GM12864 (cell line): ENCODE measurements at regions not wholly inside any gene's neighbourhood (a gene's known extent, or its start where the extent isn't known, plus 50 kb on each side); places are given as distances from the start of the nearest gene placed in this dataset.

ENCODE experiments used
- DNase-seq: peaks from one replicate; pipeline ENCODE4 v3.0.0-alpha.2; 2011; ENCODE audit warnings: low read depth
- H3K4me3 ChIP-seq: 2 replicates; pipeline ENCODE4 v1.5.1; 2011; ENCODE audit warnings: mild to moderate bottlenecking, low read depth, low read length, control low read depth
- TF ChIP-seq, protein P1 (sequence below): IDR thresholded peaks from 2 replicates; pipeline ENCODE4 v1.5.1; 2011; ENCODE audit warnings: low read depth, mild to moderate bottlenecking, moderate library complexity, low read length, control low read depth, inconsistent platforms; ENCODE audit errors: missing control alignments

GRCh38 chr4:131013226-131013625, 1917.3 kb downstream of the C4orf33 start:
- no peak for DNase-seq
- no peak overlapping the region for H3K4me3 ChIP-seq
- TF ChIP-seq, protein P1, sequence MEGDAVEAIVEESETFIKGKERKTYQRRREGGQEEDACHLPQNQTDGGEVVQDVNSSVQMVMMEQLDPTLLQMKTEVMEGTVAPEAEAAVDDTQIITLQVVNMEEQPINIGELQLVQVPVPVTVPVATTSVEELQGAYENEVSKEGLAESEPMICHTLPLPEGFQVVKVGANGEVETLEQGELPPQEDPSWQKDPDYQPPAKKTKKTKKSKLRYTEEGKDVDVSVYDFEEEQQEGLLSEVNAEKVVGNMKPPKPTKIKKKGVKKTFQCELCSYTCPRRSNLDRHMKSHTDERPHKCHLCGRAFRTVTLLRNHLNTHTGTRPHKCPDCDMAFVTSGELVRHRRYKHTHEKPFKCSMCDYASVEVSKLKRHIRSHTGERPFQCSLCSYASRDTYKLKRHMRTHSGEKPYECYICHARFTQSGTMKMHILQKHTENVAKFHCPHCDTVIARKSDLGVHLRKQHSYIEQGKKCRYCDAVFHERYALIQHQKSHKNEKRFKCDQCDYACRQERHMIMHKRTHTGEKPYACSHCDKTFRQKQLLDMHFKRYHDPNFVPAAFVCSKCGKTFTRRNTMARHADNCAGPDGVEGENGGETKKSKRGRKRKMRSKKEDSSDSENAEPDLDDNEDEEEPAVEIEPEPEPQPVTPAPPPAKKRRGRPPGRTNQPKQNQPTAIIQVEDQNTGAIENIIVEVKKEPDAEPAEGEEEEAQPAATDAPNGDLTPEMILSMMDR: no peak

- DNase-seq: no peak
- TF ChIP-seq, protein P1: no peak
- no peak overlapping the region for H3K4me3 ChIP-seq
Measured at GRCh38 chr4:131026771-131027170, 1930.8 kb downstream of the C4orf33 start.

DNA sequence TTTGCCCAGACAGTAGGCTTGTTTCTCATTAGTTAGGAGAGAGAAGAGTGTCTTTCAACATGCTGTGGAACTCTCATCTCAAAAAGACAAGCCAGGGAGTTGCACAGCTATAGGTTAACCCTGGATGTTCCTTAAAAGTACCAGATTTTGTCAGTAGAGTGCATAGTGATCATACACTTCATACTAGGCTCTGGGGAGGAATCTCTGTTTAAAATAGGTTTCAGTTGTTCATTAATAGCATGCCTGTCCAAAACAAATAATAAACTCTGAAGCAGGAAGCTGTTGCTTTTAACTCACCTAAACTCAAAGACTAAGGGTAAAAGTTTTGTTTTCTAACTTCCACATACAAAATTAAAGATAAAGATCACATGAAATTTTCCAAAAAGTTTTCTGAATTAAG, 1948.4 kb downstream of the C4orf33 start:
- DNase-seq: no peak
- no peak overlapping the region for H3K4me3 ChIP-seq
- TF ChIP-seq, protein P1: no peak

GRCh38 chr4:131046821-131047220, 1950.9 kb downstream of the C4orf33 start:
- DNase-seq: no peak
- H3K4me3 ChIP-seq: no peak overlapping the region
- TF ChIP-seq, protein P1: no peak

DNA sequence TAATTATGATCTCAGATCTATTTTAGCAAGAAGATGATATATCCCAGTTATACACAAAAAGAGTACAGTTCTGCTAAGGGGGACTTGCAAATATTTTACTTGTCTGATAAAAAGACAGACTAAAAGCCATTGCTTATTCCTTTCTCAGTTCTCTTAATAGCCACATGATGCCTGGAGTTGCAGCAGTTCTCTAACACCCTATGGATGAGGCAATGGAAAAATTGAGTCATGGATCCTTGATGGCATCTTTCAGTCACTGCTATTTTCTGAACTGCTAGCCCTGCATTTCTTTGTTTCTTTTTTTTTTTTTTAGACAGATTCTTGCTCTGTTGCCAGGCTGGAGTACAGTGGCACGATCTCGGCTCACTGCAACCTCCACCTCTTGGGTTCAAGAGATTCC, 1956.7 kb downstream of the C4orf33 start:
- TF ChIP-seq, protein P1: no peak
- no peak overlapping the region for H3K4me3 ChIP-seq
- no peak for DNase-seq

DNA sequence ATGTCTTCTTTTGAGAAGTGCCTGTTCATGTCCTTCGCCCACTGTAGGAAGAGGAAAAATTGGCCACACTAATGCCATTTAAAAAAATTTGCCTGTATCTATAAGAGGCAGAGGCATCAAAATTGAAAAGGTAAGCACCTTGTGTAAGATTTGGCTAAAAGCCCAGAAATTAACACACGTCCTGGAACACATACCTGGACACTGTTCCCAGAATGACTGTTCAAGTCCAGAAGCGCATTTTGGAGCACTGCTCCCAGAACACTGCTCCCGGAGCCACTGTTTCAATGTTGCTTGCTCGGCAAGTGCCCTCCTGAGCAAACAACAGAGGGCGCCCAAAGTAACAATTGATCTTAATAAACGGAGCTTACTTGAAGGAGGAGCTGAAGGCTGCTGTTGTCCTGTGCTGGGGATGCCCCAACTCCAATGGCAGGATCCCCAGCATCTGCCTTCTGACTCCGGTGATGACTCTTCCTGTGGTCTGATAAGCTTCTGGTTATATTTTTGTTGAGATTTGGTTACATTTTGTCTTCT, 1958.6 kb downstream of the C4orf33 start:
- no peak for DNase-seq
- TF ChIP-seq, protein P1: no peak
- no peak overlapping the region for H3K4me3 ChIP-seq

DNA sequence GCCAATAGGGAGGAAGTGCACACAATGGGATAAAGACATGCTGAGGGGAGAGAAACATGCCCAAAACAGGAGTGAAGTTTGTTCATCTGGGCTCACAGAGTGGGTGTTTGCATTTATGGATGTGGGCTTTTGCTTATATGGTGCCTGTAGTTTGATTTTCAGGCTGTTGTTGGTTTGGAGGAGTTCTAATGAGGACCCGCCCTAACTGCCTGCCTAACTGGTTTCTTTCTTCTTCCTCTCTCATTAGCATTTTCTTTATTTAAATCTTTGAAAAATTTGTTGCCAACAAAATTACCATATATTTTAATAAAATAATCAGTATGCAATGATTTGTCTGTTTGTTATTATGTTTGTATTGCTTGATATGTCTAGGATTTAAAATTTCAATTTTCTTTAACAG, 1965.8 kb downstream of the C4orf33 start:
- DNase-seq: no peak
- H3K4me3 ChIP-seq: no peak overlapping the region
- TF ChIP-seq, protein P1: no peak
